Mucosa of rectum (tissue), 2 donors: ENCODE measurements at regions not wholly inside any gene's neighbourhood (a gene's known extent, or its start where the extent isn't known, plus 50 kb on each side); places are given as distances from the start of the nearest gene placed in this dataset.

Source experiments
- H3K27ac ChIP-seq, 2 donors: one replicate each; pipeline ENCODE4 v1.7.0; 2013; ENCODE audit warnings: inconsistent platforms in 2 of 2, low read depth in 2 of 2, low read length in 2 of 2
- H3K27me3 ChIP-seq, 2 donors: one replicate each; pipeline ENCODE4 v1.7.0; 2013; ENCODE audit warnings: low read length in 2 of 2; ENCODE audit not compliant: control insufficient read depth in 2 of 2, insufficient read depth in 2 of 2
- H3K36me3 ChIP-seq, 2 donors: one replicate each; pipeline ENCODE4 v1.7.0; 2013; ENCODE audit warnings: low read length in 2 of 2; ENCODE audit not compliant: control insufficient read depth in 2 of 2, insufficient read depth in 2 of 2
- H3K4me1 ChIP-seq, 2 donors: one replicate each; pipeline ENCODE4 v1.7.0; 2013; ENCODE audit warnings: low read length in 2 of 2, mild to moderate bottlenecking in 1 of 2; ENCODE audit not compliant: control insufficient read depth in 2 of 2, insufficient read depth in 2 of 2
- H3K4me3 ChIP-seq, 2 donors: one replicate each; pipeline ENCODE4 v1.7.0; 2013; ENCODE audit warnings: low read length in 2 of 2
- H3K9ac ChIP-seq, 2 donors: one replicate each; pipeline ENCODE4 v1.7.0; 2013; ENCODE audit warnings: low read length in 2 of 2, low read depth in 1 of 2, mild to moderate bottlenecking in 1 of 2
- H3K9me3 ChIP-seq, 2 donors: one replicate each; pipeline ENCODE4 v1.7.0; 2013; ENCODE audit warnings: low read length in 2 of 2; ENCODE audit not compliant: control insufficient read depth in 2 of 2
- donor health status: healthy.
- donor health status: Normal muscosa, but diverticular disease.

DNA sequence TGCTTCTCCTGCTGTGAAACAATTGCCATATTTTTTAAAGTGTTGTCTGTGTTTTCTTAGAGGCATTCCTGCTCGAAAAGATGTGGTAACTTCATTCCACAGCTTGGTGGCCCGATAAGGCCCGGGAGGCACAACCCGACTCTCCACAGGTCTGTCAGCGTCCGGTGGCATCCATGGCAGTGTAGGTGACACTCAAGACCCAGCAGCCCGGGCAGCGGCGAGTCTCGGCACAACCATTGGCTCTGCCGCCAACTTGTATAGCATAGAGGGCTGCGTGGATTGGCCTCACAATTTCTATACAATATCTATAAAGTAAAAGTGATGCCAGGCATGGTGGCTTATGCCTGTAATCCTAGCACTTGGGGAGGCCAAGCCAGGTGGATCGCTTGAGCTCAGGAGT is 262.3 kb upstream of the CHRNA7 start:
- H3K4me1 ChIP-seq, result no peaks in the 10 kb centered on the region

DNA sequence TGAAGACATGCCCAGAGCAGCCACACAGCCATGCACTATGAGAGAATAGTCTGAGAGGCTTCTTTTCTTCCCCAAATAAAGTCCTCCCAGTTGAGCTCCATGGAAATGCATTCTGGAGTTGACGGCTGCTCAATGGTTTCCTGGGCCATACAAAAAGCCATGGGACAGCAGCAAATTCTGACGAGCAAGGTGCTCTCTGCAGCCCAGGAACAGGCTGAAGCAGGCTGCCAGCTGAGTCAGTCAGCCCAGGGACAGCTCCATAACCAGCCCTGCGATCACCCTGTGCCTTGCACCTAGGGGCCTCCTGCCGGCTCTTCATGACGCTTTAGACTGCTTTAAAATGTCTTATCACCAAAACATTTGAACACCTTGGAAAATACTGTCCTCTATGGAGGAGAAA is 256.3 kb upstream of the CHRNA7 start:
- Histone ChIP-seq H3K4me3 (no peak overlapping the region), H3K27me3 (no peaks in the 10 kb centered on the region), H3K36me3 (no peaks in the 10 kb centered on the region), H3K9me3 (no peaks in the 10 kb centered on the region), H3K9ac (no peak overlapping the region), H3K4me1 (no peaks in the 10 kb centered on the region), H3K27ac (no peak overlapping the region)

More for the DNA sequence above, 262.3 kb upstream of the CHRNA7 start:
- H3K4me3 ChIP-seq, result no peak overlapping the region
- no peaks in the 10 kb centered on the region for H3K27me3 ChIP-seq
- H3K9ac ChIP-seq, result no peak overlapping the region
- no peaks in the 10 kb centered on the region for H3K9me3 ChIP-seq
- no peak overlapping the region for H3K27ac ChIP-seq
- H3K36me3 ChIP-seq, result no peaks in the 10 kb centered on the region

DNA sequence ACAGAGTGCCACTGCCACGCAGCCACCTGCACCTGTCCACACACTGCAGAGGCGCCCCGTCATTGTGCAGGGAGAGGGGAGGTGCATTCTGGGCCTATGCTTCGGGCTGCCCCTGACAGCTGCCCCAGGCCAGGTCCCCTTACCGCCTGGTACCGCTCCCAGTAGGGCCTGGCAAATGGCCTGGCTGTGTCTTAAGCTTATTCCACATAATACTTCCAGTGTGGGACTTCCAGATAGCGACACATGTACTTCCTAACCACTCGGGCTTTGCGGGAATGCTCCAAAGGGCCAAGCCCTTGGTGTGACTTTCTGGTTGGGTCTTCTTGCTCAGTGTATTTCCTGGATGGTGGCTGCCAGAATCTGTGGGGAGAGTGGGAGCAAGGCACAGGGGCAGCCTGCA is 254.3 kb upstream of the CHRNA7 start:
- Histone ChIP-seq H3K27me3 (no peaks in the 10 kb centered on the region), H3K9me3 (no peaks in the 10 kb centered on the region), H3K36me3 (no peaks in the 10 kb centered on the region), H3K4me3 (no peak overlapping the region), H3K27ac (no peak overlapping the region), H3K4me1 (no peaks in the 10 kb centered on the region), H3K9ac (no peak overlapping the region)

DNA sequence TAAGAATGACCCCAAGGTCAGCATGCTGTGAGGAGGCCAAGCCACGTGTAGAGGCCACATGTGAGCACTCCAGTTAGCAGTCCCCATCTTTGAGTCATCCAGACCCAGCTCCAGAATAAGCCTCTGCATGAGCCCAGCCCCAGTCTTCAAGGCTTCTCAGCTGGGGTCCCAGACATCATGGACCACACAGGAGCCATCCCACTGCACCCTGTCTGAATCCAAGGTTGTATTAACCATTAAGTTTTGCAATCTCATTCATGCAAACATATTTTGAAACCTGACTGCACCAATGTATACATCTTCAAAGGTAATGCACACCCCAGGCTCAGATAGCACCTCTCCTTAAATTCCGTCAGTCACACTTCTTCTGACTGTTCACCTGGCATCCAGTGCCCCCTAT is 249.1 kb upstream of the CHRNA7 start:
- Histone ChIP-seq H3K4me3 (no peak overlapping the region), H3K36me3 (no peaks in the 10 kb centered on the region), H3K27me3 (no peaks in the 10 kb centered on the region), H3K27ac (no peak overlapping the region), H3K4me1 (no peaks in the 10 kb centered on the region), H3K9ac (no peak overlapping the region), H3K9me3 (no peaks in the 10 kb centered on the region)

DNA sequence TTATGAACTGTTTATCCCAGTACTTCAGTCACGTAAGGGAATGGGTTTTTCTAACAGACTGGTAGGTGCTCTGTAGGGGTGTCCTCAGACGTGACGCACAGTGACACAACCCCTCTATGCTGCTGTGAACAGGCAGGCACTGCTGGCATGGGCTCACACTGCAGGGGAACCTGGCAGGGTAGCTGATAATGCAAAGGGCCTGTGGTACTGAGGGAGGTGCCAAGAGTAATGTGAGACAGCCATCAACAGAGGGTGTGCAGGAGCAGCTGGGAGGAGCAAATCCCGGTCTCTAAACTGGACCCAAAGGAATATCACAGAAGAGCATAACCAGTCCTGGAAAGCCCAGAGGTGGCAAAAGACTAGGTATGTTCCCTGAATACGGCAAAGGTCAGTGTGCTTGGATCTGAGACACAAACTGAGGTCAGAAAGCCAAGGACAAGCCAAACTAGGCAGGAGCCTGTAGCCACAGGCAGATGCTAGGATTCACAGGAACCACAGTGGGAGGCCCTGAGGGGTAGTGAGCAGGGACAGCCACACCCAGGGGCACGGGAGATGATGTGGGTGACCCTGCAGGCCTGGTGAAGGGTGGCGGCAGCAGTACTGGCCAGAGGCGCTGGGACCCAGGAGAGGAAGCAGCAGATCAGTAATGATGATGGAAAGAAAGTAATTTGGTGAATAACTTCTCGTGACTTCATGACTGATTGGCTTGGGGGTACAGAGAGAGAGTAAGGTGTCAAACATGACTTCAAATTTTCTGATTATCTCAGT is 248.1 kb upstream of the CHRNA7 start:
- Histone ChIP-seq H3K4me1 (no peaks in the 10 kb centered on the region), H3K9ac (no peak overlapping the region), H3K36me3 (no peaks in the 10 kb centered on the region), H3K27me3 (no peaks in the 10 kb centered on the region), H3K9me3 (no peaks in the 10 kb centered on the region), H3K27ac (no peak overlapping the region), H3K4me3 (no peak overlapping the region)

DNA sequence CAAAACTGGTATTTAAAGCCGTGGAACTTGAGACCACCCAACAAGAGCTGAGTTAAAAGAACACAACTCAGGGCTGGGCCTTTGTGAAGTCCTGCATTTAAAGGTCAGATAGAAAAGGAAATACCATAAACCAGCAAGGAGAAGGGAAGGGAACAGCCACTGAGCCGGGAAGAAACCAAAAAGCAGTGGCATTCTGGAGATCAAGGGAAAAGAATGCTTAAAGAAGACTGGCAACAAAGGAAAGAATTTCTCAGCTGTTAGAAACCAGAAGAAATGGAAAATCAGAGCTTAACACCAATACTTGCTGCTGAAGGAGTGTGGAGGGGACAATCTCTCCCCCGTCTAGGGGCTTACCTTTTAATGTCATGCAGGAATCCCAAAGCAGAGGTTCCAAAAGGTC is 247.4 kb upstream of the CHRNA7 start:
- no peaks in the 10 kb centered on the region for H3K27me3 ChIP-seq
- H3K4me3 ChIP-seq, result no peak overlapping the region
- H3K9ac ChIP-seq, result no peak overlapping the region
- no peaks in the 10 kb centered on the region for H3K4me1 ChIP-seq
- no peak overlapping the region for H3K27ac ChIP-seq
- no peaks in the 10 kb centered on the region for H3K9me3 ChIP-seq
- no peaks in the 10 kb centered on the region for H3K36me3 ChIP-seq

DNA sequence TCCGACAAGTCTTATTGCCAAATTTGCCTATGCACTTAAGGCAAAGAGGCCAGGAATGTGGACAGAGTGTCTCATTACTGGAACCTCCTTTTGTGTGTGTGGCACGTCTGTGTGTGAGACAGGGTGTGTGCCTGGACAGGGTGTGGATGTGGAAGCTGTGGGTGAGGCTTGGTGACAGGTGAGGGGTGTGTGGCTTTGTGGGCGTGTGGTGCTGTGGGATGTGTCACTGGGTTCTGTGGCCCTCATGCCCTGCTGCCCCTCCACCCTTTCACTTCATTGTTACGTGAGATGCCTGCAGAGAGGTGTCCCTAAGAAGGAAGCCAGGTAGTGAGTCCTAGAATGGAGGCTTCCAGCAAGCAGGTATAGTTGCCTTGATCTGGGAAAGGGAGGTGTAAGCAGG is 244.0 kb upstream of the CHRNA7 start:
- Histone ChIP-seq H3K4me1 (no peaks in the 10 kb centered on the region), H3K4me3 (no peak overlapping the region), H3K36me3 (no peaks in the 10 kb centered on the region), H3K27ac (no peak overlapping the region), H3K27me3 (no peaks in the 10 kb centered on the region), H3K9ac (no peak overlapping the region), H3K9me3 (no peaks in the 10 kb centered on the region)

DNA sequence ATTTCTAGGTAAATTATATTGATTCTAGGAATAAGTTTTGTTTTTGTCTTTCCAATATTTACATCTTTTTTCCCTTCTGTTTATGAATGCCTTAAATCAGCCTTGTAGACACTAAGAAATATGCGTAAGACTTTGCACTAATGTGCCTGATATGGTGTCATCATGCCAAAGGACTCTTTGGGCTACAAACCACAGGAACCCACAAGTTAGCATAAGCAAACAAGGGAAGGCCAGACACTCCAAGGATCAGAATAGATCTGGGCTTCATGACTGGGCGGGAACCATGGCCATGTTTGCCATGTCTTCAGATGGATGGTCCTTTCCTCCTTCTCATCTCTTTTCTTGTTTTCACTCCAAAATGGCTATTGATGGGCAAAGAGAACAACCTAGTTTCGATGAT is 242.2 kb upstream of the CHRNA7 start:
- Histone ChIP-seq H3K36me3 (no peaks in the 10 kb centered on the region), H3K4me3 (no peak overlapping the region), H3K9ac (no peak overlapping the region), H3K27me3 (no peaks in the 10 kb centered on the region), H3K9me3 (no peaks in the 10 kb centered on the region), H3K27ac (no peak overlapping the region), H3K4me1 (no peaks in the 10 kb centered on the region)

DNA sequence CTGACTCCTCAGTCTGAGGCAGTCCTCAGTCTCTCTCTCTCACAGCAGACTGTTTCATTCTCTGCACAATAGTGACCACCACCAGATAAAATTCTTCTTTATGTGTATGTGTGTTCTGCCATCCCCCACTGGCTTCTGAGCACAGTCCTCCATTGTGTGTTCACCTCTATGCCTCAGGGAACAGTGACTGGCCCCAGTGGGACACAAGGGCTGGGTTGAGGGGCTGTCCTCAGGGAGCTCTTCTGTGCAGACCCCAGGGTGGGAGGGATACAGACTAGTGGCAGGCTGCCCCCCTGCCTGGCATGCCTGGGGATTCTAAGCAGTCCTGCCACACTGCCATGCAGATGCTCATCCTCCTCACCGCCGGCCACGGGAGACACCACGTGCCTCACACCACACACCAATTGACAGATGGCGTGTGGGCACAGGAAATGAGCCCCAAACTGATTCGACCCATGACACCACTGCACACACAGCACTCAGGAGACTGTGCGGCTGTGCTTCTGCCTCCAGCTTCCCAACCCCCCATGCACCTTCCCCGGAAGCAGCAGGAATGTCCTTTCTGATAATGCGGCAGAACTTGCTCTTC is 237.6 kb upstream of the CHRNA7 start:
- Histone ChIP-seq H3K27me3 (no peaks in the 10 kb centered on the region), H3K4me3 (no peak overlapping the region), H3K9me3 (no peaks in the 10 kb centered on the region), H3K27ac (no peak overlapping the region), H3K36me3 (no peaks in the 10 kb centered on the region), H3K4me1 (no peaks in the 10 kb centered on the region), H3K9ac (no peak overlapping the region)

DNA sequence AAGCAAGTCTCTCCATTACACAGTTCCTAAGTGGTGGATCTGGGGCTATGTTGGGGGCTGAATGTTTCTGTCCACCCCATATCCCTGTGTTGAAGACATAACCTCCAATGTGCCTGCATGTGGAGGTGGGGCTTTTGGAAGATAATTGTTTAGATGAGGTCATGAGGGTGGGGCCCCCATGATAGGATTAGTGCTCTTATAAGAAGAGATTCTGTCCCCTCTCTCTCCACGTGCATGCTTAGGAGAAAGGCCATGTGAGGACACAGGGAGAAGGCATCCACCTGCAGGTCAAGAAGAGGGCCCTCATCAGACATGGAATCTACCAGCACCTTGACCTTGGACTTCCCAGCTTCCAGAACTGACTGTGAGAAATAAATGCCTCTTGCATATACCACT is 231.0 kb upstream of the CHRNA7 start:
- H3K36me3 ChIP-seq, result no peaks in the 10 kb centered on the region
- H3K4me3 ChIP-seq, result no peak overlapping the region
- no peaks in the 10 kb centered on the region for H3K27me3 ChIP-seq
- no peaks in the 10 kb centered on the region for H3K4me1 ChIP-seq
- no peaks in the 10 kb centered on the region for H3K9me3 ChIP-seq
- no peak overlapping the region for H3K9ac ChIP-seq
- no peak overlapping the region for H3K27ac ChIP-seq
